ENCODE measurements at regions not wholly inside any gene's neighbourhood (a gene's known extent, or its start where the extent isn't known, plus 50 kb on each side); places are given as distances from the start of the nearest gene placed in this dataset.

GRCh38 chr5:93929131-93929530 is 187.7 kb upstream of the POU5F2 start:
- H3K9me3 ChIP-seq (replicated peaks; ENCODE audit: control insufficient read depth, insufficient read depth, low read length): no peaks in the 10 kb centered on the region; the same call in 2 of the 3 replicates
- no peaks in the 10 kb centered on the region for H3K27me3 ChIP-seq (replicated peaks in 1 of 2; ENCODE audit: control insufficient read depth in 2 of 2, insufficient read depth in 2 of 2, low read length in 1 of 2)
- ChIA-PET RAD21 (ENCODE audit: unreplicated experiment) (no interaction called here), CTCF (no interaction called here), POLR2A (no interaction called here), SMC1A (ENCODE audit: uncharacterized antibody, unreplicated experiment) (no interaction called here)
- H3K9ac ChIP-seq (ENCODE audit: control insufficient read depth, insufficient read depth, low read length): no peak overlapping the region
- H3K4me1 ChIP-seq (ENCODE audit: control insufficient read depth, insufficient read depth, low read length): no peaks in the 10 kb centered on the region
- FAIRE-seq (no peak), ATAC-seq (no peak), DNase-seq (ENCODE audit: low read depth, low spot score) (no peak)
- no peaks in the 10 kb centered on the region for H3K36me3 ChIP-seq (ENCODE audit: control insufficient read depth in 2 of 2, insufficient read depth in 2 of 2, low read length in 1 of 2)
- TF ChIP-seq, protein P1, sequence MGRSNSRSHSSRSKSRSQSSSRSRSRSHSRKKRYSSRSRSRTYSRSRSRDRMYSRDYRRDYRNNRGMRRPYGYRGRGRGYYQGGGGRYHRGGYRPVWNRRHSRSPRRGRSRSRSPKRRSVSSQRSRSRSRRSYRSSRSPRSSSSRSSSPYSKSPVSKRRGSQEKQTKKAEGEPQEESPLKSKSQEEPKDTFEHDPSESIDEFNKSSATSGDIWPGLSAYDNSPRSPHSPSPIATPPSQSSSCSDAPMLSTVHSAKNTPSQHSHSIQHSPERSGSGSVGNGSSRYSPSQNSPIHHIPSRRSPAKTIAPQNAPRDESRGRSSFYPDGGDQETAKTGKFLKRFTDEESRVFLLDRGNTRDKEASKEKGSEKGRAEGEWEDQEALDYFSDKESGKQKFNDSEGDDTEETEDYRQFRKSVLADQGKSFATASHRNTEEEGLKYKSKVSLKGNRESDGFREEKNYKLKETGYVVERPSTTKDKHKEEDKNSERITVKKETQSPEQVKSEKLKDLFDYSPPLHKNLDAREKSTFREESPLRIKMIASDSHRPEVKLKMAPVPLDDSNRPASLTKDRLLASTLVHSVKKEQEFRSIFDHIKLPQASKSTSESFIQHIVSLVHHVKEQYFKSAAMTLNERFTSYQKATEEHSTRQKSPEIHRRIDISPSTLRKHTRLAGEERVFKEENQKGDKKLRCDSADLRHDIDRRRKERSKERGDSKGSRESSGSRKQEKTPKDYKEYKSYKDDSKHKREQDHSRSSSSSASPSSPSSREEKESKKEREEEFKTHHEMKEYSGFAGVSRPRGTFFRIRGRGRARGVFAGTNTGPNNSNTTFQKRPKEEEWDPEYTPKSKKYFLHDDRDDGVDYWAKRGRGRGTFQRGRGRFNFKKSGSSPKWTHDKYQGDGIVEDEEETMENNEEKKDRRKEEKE (IDR thresholded peaks at IDR 0.05): no peak
- TF ChIP-seq EED (IDR thresholded peaks at IDR 0.05; ENCODE audit: low read depth) (no peak), LARP7 (IDR thresholded peaks at IDR 0.05) (no peak), ZNF24 (IDR thresholded peaks at IDR 0.05) (no peak)
- no peak overlapping the region for H3K4me3 ChIP-seq
- no peak overlapping the region for H2AFZ ChIP-seq (ENCODE audit: control insufficient read depth, low read depth, low read length)
- BruUV-seq (replicated peaks): no TSS peak
- intact Hi-C loops (cut with micrococcal nuclease; ENCODE audit: unreplicated experiment) (no loop called here), in situ Hi-C loops (cut with MboI) (no loop called here)
- no peak overlapping the region for H3K27ac ChIP-seq (ENCODE audit: control insufficient read depth, insufficient read depth)
- 90% methylated on average over 1 of the region's 1 CpG for WGBS (ENCODE audit: insufficient coverage, insufficient replicate concordance, low lambda C conversion rate, missing lambda C conversion rate)
- H3K79me2 ChIP-seq (ENCODE audit: control insufficient read depth, insufficient read depth, low read length): no peaks in the 10 kb centered on the region
- no peaks in the 10 kb centered on the region for H4K20me1 ChIP-seq (ENCODE audit: control insufficient read depth, insufficient read depth)
- no peak overlapping the region for H3K4me2 ChIP-seq (ENCODE audit: control insufficient read depth, insufficient read depth)

Data from GM12878 (cell line).